RWPE2 (cell line): ENCODE measurements at regions not wholly inside any gene's neighbourhood (a gene's known extent, or its start where the extent isn't known, plus 50 kb on each side); places are given as distances from the start of the nearest gene placed in this dataset.

Experiments
- ATAC-seq: fragments of 200-7000 bp; cut with Tn5 transposase; 3 replicates; pipeline ENCODE4 v1.9.1; 2021; ENCODE audit warnings: low read depth
- DNase-seq: peaks from one replicate; pipeline ENCODE4 v3.0.0-alpha.2; 2020; ENCODE audit warnings: low spot score
- H3K27ac ChIP-seq: fragments of 450-650 bp; 2 replicates; pipeline ENCODE4 v1.5.1; 2017; ENCODE audit warnings: mild to moderate bottlenecking; ENCODE audit not compliant: poor library complexity, severe bottlenecking
- H3K27me3 ChIP-seq: fragments of 250-450 bp; sonication (Bioruptor Pico); 2 replicates; pipeline ENCODE4 v1.5.1; 2021; ENCODE audit warnings: mild to moderate bottlenecking, moderate library complexity; ENCODE audit not compliant: insufficient read depth, poor library complexity, severe bottlenecking
- H3K36me3 ChIP-seq: fragments of 250-450 bp; sonication (Bioruptor Pico); 2 replicates; pipeline ENCODE4 v1.5.1; 2020; ENCODE audit warnings: low read depth, mild to moderate bottlenecking, moderate library complexity
- H3K4me1 ChIP-seq: fragments of 250-450 bp; sonication (Bioruptor Pico); 2 replicates; pipeline ENCODE4 v1.5.1; 2021; ENCODE audit warnings: mild to moderate bottlenecking, moderate library complexity; ENCODE audit not compliant: insufficient read depth, poor library complexity, severe bottlenecking
- H3K4me3 ChIP-seq: fragments of 250-450 bp; sonication (Bioruptor Pico); 2 replicates; pipeline ENCODE4 v1.5.1; 2021; ENCODE audit warnings: mild to moderate bottlenecking, moderate library complexity; ENCODE audit not compliant: severe bottlenecking
- H3K9me3 ChIP-seq: fragments of 250-450 bp; sonication (Bioruptor Pico); 2 replicates; pipeline ENCODE4 v1.5.1; 2021; ENCODE audit warnings: mild to moderate bottlenecking, moderate library complexity; ENCODE audit not compliant: severe bottlenecking
- TF ChIP-seq, protein P1 (sequence below): fragments of 450-650 bp; IDR thresholded peaks from one replicate; pipeline ENCODE4 v1.5.1; 2017; ENCODE audit warnings: mild to moderate bottlenecking, moderate library complexity; ENCODE audit not compliant: poor library complexity, severe bottlenecking

- TF ChIP-seq, protein P1, sequence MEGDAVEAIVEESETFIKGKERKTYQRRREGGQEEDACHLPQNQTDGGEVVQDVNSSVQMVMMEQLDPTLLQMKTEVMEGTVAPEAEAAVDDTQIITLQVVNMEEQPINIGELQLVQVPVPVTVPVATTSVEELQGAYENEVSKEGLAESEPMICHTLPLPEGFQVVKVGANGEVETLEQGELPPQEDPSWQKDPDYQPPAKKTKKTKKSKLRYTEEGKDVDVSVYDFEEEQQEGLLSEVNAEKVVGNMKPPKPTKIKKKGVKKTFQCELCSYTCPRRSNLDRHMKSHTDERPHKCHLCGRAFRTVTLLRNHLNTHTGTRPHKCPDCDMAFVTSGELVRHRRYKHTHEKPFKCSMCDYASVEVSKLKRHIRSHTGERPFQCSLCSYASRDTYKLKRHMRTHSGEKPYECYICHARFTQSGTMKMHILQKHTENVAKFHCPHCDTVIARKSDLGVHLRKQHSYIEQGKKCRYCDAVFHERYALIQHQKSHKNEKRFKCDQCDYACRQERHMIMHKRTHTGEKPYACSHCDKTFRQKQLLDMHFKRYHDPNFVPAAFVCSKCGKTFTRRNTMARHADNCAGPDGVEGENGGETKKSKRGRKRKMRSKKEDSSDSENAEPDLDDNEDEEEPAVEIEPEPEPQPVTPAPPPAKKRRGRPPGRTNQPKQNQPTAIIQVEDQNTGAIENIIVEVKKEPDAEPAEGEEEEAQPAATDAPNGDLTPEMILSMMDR, result no peak
- Histone ChIP-seq H3K27me3 (no peaks in the 10 kb centered on the region), H3K4me1 (no peaks in the 10 kb centered on the region), H3K4me3 (no peak overlapping the region), H3K9me3 (no peaks in the 10 kb centered on the region), H3K36me3 (no peaks in the 10 kb centered on the region), H3K27ac (no peak overlapping the region)
- ATAC-seq (no peak), DNase-seq (no peak)
Measured at GRCh38 chr12:107271523-107271922, 178.2 kb upstream of the CRY1 start.

DNA sequence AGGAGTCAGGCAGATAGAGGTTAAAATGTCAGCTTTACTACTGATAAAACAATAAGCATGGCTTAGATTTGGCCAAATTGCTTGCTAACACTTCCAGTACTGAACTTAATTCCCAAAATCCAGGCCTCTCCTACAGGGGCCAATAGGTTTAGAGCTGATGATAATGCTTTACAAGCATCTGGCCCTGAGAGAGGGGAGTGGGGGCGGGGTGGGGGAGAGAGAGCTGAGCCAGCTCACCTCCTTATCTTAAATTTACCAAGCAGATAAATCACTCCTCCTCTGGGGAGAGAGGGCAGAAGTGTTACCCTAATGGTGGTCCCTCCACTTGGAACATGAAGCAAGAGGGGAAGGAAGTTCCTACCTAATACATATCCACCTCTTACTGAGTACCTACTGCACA lies 182.2 kb upstream of the CRY1 start:
- peaks cover 10% of the 10 kb centered on the region for H3K4me1 ChIP-seq
- H3K36me3 ChIP-seq, result no peaks in the 10 kb centered on the region
- no peak overlapping the region for H3K4me3 ChIP-seq
- ATAC-seq (no peak), DNase-seq (no peak)
- H3K27ac ChIP-seq, result no peak overlapping the region
- H3K27me3 ChIP-seq, result no peaks in the 10 kb centered on the region
- no peaks in the 10 kb centered on the region for H3K9me3 ChIP-seq
- TF ChIP-seq, protein P1, result no peak

DNA sequence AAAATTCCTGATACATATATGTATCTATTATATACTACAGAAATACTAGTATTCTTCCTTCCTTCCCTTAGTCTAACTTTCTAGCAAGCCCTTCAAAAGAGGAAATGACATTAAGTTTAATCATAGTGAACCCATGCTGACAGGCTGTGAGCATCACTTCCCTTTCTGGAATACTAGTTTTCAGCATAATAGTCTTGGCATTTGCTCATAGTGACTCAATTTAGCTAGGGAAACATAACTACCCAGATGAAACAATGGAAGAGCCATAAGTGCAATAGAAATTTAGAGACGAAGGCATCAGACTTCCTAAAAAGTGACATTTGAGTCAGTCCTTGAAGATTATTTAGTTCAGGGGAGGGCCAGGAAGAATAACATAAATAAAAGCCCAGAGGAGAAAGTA lies 184.5 kb upstream of the CRY1 start:
- H3K27me3 ChIP-seq, result no peaks in the 10 kb centered on the region
- TF ChIP-seq, protein P1, result no peak
- no peaks in the 10 kb centered on the region for H3K36me3 ChIP-seq
- no peak overlapping the region for H3K4me3 ChIP-seq
- ATAC-seq (peak; percentile 76), DNase-seq (no peak)
- peak overlapping the region; percentile 50 for H3K27ac ChIP-seq
- H3K4me1 ChIP-seq, result peaks cover 10% of the 10 kb centered on the region
- H3K9me3 ChIP-seq, result no peaks in the 10 kb centered on the region

GRCh38 chr12:107282628-107283027 lies 189.3 kb upstream of the CRY1 start:
- H3K4me3 ChIP-seq, result no peak overlapping the region
- H3K9me3 ChIP-seq, result no peaks in the 10 kb centered on the region
- TF ChIP-seq, protein P1, result no peak
- no peaks in the 10 kb centered on the region for H3K27me3 ChIP-seq
- ATAC-seq (no peak), DNase-seq (no peak)
- H3K36me3 ChIP-seq, result no peaks in the 10 kb centered on the region
- H3K4me1 ChIP-seq, result peaks cover 10% of the 10 kb centered on the region
- no peak overlapping the region for H3K27ac ChIP-seq

DNA sequence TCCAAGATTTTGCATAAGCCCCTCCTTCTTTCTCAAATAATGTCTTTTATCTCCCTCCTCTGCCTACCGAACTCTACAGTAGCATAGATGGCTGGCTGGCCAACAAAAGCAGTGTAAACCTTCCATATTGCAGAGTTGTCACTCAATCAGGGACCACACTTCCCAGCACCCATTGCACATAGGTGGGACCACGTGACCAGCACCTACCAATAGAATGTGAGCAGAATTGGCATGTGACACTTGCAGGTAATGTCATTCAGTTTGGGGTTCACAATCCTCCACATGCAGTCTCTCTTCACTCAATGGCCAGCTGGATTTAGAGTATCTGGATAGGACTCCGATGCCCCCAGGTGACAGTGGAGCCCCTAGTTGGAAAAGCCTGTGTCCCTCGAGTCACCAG lies 190.3 kb upstream of the CRY1 start:
- H3K4me1 ChIP-seq, result peaks cover 9% of the 10 kb centered on the region
- no peak overlapping the region for H3K4me3 ChIP-seq
- DNase-seq (no peak), ATAC-seq (no peak)
- TF ChIP-seq, protein P1, result no peak
- no peaks in the 10 kb centered on the region for H3K27me3 ChIP-seq
- H3K36me3 ChIP-seq, result no peaks in the 10 kb centered on the region
- H3K27ac ChIP-seq, result no peak overlapping the region
- no peaks in the 10 kb centered on the region for H3K9me3 ChIP-seq
